ENCODE measurements at regions not wholly inside any gene's neighbourhood (a gene's known extent, or its start where the extent isn't known, plus 50 kb on each side); places are given as distances from the start of the nearest gene placed in this dataset.

DNA sequence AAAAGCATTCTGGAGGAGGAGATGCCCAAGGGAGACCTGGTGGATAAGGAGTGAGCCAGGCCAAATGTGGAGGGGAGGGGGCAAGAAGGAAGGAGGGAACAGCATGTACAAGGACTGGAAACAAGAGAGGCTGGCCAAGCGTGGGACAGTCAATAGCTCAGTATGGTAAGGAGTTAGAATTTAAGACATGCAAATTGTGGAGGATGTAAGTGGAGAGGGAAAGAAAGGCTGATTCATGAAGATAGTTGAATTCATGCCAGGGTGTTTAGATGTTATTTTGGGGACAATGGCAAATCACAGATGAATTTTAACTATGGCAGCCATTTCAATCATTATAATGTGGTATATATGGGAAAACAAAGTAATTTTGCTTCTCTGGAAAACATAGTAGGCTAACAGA is 462.3 kb downstream of the MEIS1 start:
- Mint-ChIP-seq H3K27ac (no peak overlapping the region; a peak in 1 of 7 replicates), H3K4me3 (no peak overlapping the region), H3K4me1 (peaks cover 7 to 10% of the 10 kb centered on the region in 2 experiments), H3K27me3 (ENCODE audit: low read depth) (no peaks in the 10 kb centered on the region), H3K36me3 (ENCODE audit: insufficient read depth in 1 of 3, low read depth in 3 of 3) (no peaks in the 10 kb centered on the region), H3K9me3 (no peaks in the 10 kb centered on the region)
- H3K23me2 ChIP-seq (ENCODE audit: insufficient read length, low read depth, low read length, poor library complexity, severe bottlenecking): no peaks in the 10 kb centered on the region
- H3K4me2 ChIP-seq (ENCODE audit: insufficient read depth, insufficient read length, low read length): no peak overlapping the region
- no peaks in the 10 kb centered on the region for H3K4me1 ChIP-seq (ENCODE audit: insufficient read depth, low read length)
- no CpG with 5 or more reads among the region's 1 CpG for WGBS (ENCODE audit: extremely low coverage, insufficient read length, low lambda C conversion rate)
- H4K5ac ChIP-seq (ENCODE audit: insufficient read length, low read depth, low read length): no peak overlapping the region
- TF ChIP-seq, protein P1, sequence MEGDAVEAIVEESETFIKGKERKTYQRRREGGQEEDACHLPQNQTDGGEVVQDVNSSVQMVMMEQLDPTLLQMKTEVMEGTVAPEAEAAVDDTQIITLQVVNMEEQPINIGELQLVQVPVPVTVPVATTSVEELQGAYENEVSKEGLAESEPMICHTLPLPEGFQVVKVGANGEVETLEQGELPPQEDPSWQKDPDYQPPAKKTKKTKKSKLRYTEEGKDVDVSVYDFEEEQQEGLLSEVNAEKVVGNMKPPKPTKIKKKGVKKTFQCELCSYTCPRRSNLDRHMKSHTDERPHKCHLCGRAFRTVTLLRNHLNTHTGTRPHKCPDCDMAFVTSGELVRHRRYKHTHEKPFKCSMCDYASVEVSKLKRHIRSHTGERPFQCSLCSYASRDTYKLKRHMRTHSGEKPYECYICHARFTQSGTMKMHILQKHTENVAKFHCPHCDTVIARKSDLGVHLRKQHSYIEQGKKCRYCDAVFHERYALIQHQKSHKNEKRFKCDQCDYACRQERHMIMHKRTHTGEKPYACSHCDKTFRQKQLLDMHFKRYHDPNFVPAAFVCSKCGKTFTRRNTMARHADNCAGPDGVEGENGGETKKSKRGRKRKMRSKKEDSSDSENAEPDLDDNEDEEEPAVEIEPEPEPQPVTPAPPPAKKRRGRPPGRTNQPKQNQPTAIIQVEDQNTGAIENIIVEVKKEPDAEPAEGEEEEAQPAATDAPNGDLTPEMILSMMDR (conservative IDR thresholded peaks at IDR 0.05): no peak
- no peaks in the 10 kb centered on the region for H3K27me3 ChIP-seq (ENCODE audit: insufficient read depth, low read length)
- no peak overlapping the region for H3K27ac ChIP-seq (ENCODE audit: insufficient read length, low read depth, low read length)
- H2BK120ac ChIP-seq (ENCODE audit: low read depth, low read length, poor library complexity, severe bottlenecking): no peak overlapping the region
- H2AFZ ChIP-seq (ENCODE audit: low read length): no peak overlapping the region
- H3K18ac ChIP-seq (ENCODE audit: insufficient read length, low read depth, low read length): no peak overlapping the region
- H2AK5ac ChIP-seq (ENCODE audit: insufficient read length, low read length): no peak overlapping the region
- no peak overlapping the region for H3K4ac ChIP-seq (ENCODE audit: low read depth, low read length)
- H4K20me1 ChIP-seq (ENCODE audit: control insufficient read depth, insufficient read depth, insufficient read length): no peaks in the 10 kb centered on the region
- H3K14ac ChIP-seq (ENCODE audit: insufficient read depth, low read length): no peak overlapping the region
- no peak overlapping the region for H2BK5ac ChIP-seq (ENCODE audit: insufficient read length, low read length)
- H3K79me1 ChIP-seq (ENCODE audit: insufficient read depth, low read depth, low read length, poor library complexity, severe bottlenecking): no peaks in the 10 kb centered on the region
- no peak overlapping the region for H4K91ac ChIP-seq (ENCODE audit: insufficient read length, low read depth, low read length)
- DNase-seq: no peak
- no peaks in the 10 kb centered on the region for H3K9me3 ChIP-seq (ENCODE audit: control insufficient read depth, low read depth, low read length)
- H3K56ac ChIP-seq (ENCODE audit: insufficient read length, low read depth, low read length): no peak overlapping the region
- H2BK20ac ChIP-seq (ENCODE audit: low read depth, low read length, poor library complexity, severe bottlenecking): no peak overlapping the region
- no peak overlapping the region for H2BK12ac ChIP-seq (ENCODE audit: insufficient read length, low read depth, low read length)
- H3T11ph ChIP-seq (ENCODE audit: low read length): no peak overlapping the region
- H2BK15ac ChIP-seq (ENCODE audit: low read depth, low read length): no peak overlapping the region
- H4K8ac ChIP-seq (replicated peaks; ENCODE audit: insufficient read length, low read depth, low read length): no peak overlapping the region
- no peaks in the 10 kb centered on the region for H3K79me2 ChIP-seq (ENCODE audit: insufficient read depth, low read length)
- H3K9ac ChIP-seq (ENCODE audit: extremely low read depth, insufficient read length, low read length): no peak overlapping the region
- no peak overlapping the region for H3K23ac ChIP-seq (ENCODE audit: insufficient read length, low read depth, low read length)

Measured in H9 (cell line).